PFSK-1 (cell line): ENCODE measurements at regions not wholly inside any gene's neighbourhood (a gene's known extent, or its start where the extent isn't known, plus 50 kb on each side); places are given as distances from the start of the nearest gene placed in this dataset.

Experiments
- FOXP2 ChIP-seq: optimal IDR thresholded peaks from 2 replicates; pipeline ENCODE3; 2011; ENCODE audit warnings: borderline replicate concordance, control low read depth, inconsistent platforms; ENCODE audit not compliant: insufficient read depth; ENCODE audit errors: extremely low read length, extremely low read depth
- POLR2AphosphoS5 ChIP-seq: IDR thresholded peaks from 2 replicates; pipeline ENCODE4 v1.6.1; 2012; ENCODE audit warnings: low read depth, mild to moderate bottlenecking, control low read depth, low read length, moderate library complexity
- REST ChIP-seq, 2 experiments: IDR thresholded peaks; 2 replicates each; pipeline versions ENCODE4 v1.6.1 to v1.8.0; 2011 to 2012; ENCODE audit warnings: low read depth in 2 of 2, low read length in 2 of 2, control low read depth in 1 of 2, inconsistent platforms in 1 of 2, mild to moderate bottlenecking in 1 of 2, moderate library complexity in 1 of 2; ENCODE audit not compliant: insufficient read depth in 1 of 2
- SIN3A ChIP-seq: IDR thresholded peaks from 2 replicates; pipeline ENCODE4 v1.6.1; 2012; ENCODE audit warnings: mild to moderate bottlenecking, low read length, moderate library complexity, borderline replicate concordance; ENCODE audit not compliant: insufficient read depth
- TAF1 ChIP-seq: IDR thresholded peaks from 2 replicates; pipeline ENCODE4 v1.6.1; 2012; ENCODE audit warnings: low read length, control low read depth, borderline replicate concordance; ENCODE audit not compliant: insufficient read depth

DNA sequence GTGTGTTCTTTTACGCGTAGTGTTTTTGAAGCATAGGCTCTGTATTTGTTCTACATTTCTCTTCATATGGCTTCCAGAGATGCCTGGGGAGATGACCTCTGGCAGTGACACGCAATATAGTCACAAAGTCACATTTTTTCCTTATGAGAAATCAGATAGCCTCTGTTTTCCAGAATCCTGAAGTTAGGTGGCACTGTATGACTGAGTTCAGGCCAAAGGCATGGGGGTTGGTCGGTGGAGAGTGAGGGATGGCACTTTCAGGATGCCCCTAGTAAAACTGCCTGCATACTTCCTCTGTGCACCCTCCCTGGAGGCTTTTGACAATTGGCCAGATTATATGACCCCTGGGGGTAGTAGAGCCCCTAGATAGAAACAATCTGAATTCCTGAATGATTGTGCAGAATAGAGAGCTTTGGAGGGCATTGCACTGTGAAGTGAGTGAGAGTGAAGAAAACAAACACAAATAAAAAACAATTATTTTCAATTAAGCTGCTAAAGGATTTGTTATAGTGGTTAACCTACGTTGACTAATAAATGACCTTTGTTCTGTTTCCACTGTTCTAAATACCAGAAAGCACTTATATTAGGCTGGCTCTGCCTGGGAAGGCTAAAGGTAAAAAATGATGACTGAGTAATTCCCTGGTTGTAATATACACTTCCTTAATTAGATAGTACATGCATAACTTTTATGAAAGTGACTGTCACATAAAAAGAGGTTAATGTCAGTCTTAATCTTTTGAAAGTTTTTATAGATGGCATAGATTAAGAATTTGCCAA is 1660.8 kb downstream of the PLA2G4A start:
- TF ChIP-seq TAF1 = no peak
- TF ChIP-seq REST (IDR thresholded peaks at IDR 0.05; ENCODE audit: insufficient read depth in 1 of 2, low read depth in 2 of 2, low read length in 2 of 2) = no peak

GRCh38 chr1:188496506-188496905 is 1667.8 kb downstream of the PLA2G4A start:
- TF ChIP-seq REST (IDR thresholded peaks at IDR 0.05; ENCODE audit: insufficient read depth in 1 of 2, low read depth in 2 of 2, low read length in 2 of 2) (no peak), TAF1 (no peak), FOXP2 (no peak), SIN3A (no peak), POLR2AphosphoS5 (no peak)

- no peak for TF ChIP-seq FOXP2
- TF ChIP-seq SIN3A = no peak
- no peak for TF ChIP-seq POLR2AphosphoS5
- no peak for TF ChIP-seq REST (IDR thresholded peaks at IDR 0.05; ENCODE audit: insufficient read depth in 1 of 2, low read depth in 2 of 2, low read length in 2 of 2)
- TF ChIP-seq TAF1 = no peak
These were observed 1668.3 kb downstream of the PLA2G4A start for GRCh38 chr1:188497020-188497419.

DNA sequence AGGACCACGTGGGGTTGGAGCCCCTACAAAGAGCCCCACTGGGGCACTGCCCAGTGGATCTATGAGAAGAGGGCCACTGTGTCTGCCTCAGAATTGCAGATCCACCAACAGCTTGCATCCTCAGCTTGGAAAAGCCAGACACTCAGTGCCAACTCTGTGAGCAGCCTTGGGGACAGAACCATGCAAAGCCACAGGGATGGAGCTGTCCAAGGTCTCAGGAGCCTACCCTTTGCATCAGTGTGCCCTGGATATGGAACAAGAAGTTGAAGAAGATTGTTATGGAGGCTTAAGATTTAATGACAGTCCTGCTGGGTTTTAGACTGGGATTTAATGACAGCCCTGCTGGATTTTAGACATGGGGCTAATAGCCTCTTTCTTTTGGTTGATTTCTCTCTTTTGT is 1670.9 kb downstream of the PLA2G4A start:
- TF ChIP-seq REST (IDR thresholded peaks at IDR 0.05; ENCODE audit: insufficient read depth in 1 of 2, low read depth in 2 of 2, low read length in 2 of 2) (peak; percentile 77 to 92), TAF1 (no peak)

GRCh38 chr1:188514917-188515316 is 1686.2 kb downstream of the PLA2G4A start:
- TF ChIP-seq TAF1 = no peak
- TF ChIP-seq POLR2AphosphoS5 = no peak
- no peak for TF ChIP-seq FOXP2
- TF ChIP-seq SIN3A = no peak
- TF ChIP-seq REST (IDR thresholded peaks at IDR 0.05; ENCODE audit: insufficient read depth in 1 of 2, low read depth in 2 of 2, low read length in 2 of 2) = no peak
